Right lobe of liver (tissue), 6 donors: ENCODE measurements at regions not wholly inside any gene's neighbourhood (a gene's known extent, or its start where the extent isn't known, plus 50 kb on each side); places are given as distances from the start of the nearest gene placed in this dataset.

Experiments
- ATAC-seq, 4 donors: fragments of 200-7000 bp; cut with Tn5 transposase; one replicate each; pipeline ENCODE4 v1.9.1; 2020; ENCODE audit warnings: mild to moderate bottlenecking in 4 of 4, moderate library complexity in 4 of 4
- DNase-seq, 3 donors: peaks; one replicate each; pipeline ENCODE4 v3.0.0-alpha.2; 2020
- H3K27ac ChIP-seq, 3 donors: fragments of 200-600 bp; one replicate each; pipeline ENCODE4 v1.8.0; 2022
- H3K27me3 ChIP-seq, 2 donors: fragments of 200-600 bp; one replicate each; pipeline ENCODE4 v1.8.0; 2022
- H3K36me3 ChIP-seq, 4 donors: fragments of 200-600 bp; sonication (generic) in 1 of 4; one replicate each; pipeline versions ENCODE4 v1.5.1 to v1.8.0; 2017 to 2022; ENCODE audit warnings: control low read depth in 1 of 4
- H3K4me1 ChIP-seq, 4 donors: fragments of 200-600 bp; sonication (generic) in 1 of 4; one replicate each; pipeline versions ENCODE4 v1.5.1 to v1.8.0; 2017 to 2022; ENCODE audit warnings: control low read depth in 1 of 4
- H3K4me3 ChIP-seq, 3 donors: fragments of 200-600 bp; one replicate each; pipeline ENCODE4 v1.8.0; 2022
- H3K9me3 ChIP-seq, 4 donors: fragments of 200-600 bp; sonication (generic) in 1 of 4; one replicate each; pipeline versions ENCODE4 v1.5.1 to v1.8.0; 2017 to 2022; ENCODE audit warnings: control low read depth in 1 of 4
- CTCF ChIP-seq, 4 donors: fragments of 200-600 bp in 3 of 4; fragments of 450-650 bp in 1 of 4; IDR thresholded peaks; one replicate each; pipeline versions ENCODE4 v1.5.1 to v1.8.0; 2016 to 2022; ENCODE audit warnings: antibody characterized with exemption in 4 of 4, mild to moderate bottlenecking in 2 of 4
- POLR2A ChIP-seq: fragments of 450-650 bp; IDR thresholded peaks from one replicate; pipeline ENCODE4 v1.6.1; 2017; ENCODE audit warnings: antibody characterized with exemption, mild to moderate bottlenecking
- WGBS: methylation state at CpG from one replicate; pipeline ENCODE4 v1.1.6; 2018; ENCODE audit warnings: low coverage, low lambda C conversion rate; ENCODE audit not compliant: insufficient coverage; ENCODE audit errors: missing lambda C conversion rate; 5-methylcytosine and 5-hydroxymethylcytosine counted together
- intact Hi-C, 2 donors: fragments of 100-400 bp; cut with DNase I; formaldehyde crosslinking; loops; one replicate each; pipeline versions ENCODE4 v1.11.2 to v1.14.1; 2022
- donor health status: DM: no; HTN: yes; CAD: no.
- donor health status: DM: no; HTN: no; CAD: no.
- donor health status: DM: no; HTN: no; CAD: no.
- donor health status: DM: no; HTN: yes; CAD: no.
- donor health status: DM: no; HTN: yes; CAD: no.

GRCh38 chr7:85737426-85737825, 550.6 kb upstream of the SEMA3D start:
- Histone ChIP-seq H3K4me3 (no peak overlapping the region), H3K4me1 (no peaks in the 10 kb centered on the region), H3K27me3 (no peaks in the 10 kb centered on the region), H3K27ac (no peak overlapping the region), H3K9me3 (no peaks in the 10 kb centered on the region), H3K36me3 (no peaks in the 10 kb centered on the region)
- WGBS = 75% methylated on average over 3 of the region's 3 CpGs
- intact Hi-C loops = no loop called here
- no peak for DNase-seq
- TF ChIP-seq POLR2A = no peak
- ATAC-seq = no peak

GRCh38 chr7:85736085-85736484, 549.2 kb upstream of the SEMA3D start:
- Histone ChIP-seq H3K4me1 (no peaks in the 10 kb centered on the region), H3K9me3 (no peaks in the 10 kb centered on the region), H3K36me3 (no peaks in the 10 kb centered on the region), H3K27me3 (no peaks in the 10 kb centered on the region), H3K4me3 (no peak overlapping the region), H3K27ac (no peak overlapping the region)
- ATAC-seq = no peak
- WGBS = 64% methylated on average over 9 of the region's 9 CpGs
- intact Hi-C loops = no loop called here
- DNase-seq = no peak
- TF ChIP-seq CTCF (IDR thresholded peaks at IDR 0.05) = no peak
- TF ChIP-seq POLR2A = no peak

- Histone ChIP-seq H3K9me3 (no peaks in the 10 kb centered on the region), H3K27me3 (no peaks in the 10 kb centered on the region), H3K27ac (no peak overlapping the region), H3K36me3 (no peaks in the 10 kb centered on the region), H3K4me1 (no peaks in the 10 kb centered on the region), H3K4me3 (no peak overlapping the region)
- intact Hi-C loops = no loop called here
- ATAC-seq (no peak), DNase-seq (no peak)
- WGBS = 17% methylated on average over 1 of the region's 1 CpG
- TF ChIP-seq POLR2A = no peak
Measured at GRCh38 chr7:85734823-85735222, 548.0 kb upstream of the SEMA3D start.

- H3K27me3 ChIP-seq = no peaks in the 10 kb centered on the region
- no peak for TF ChIP-seq CTCF (IDR thresholded peaks at IDR 0.05)
- no peak for TF ChIP-seq POLR2A
- no peak for DNase-seq
- H3K4me3 ChIP-seq = no peak overlapping the region
- no peak overlapping the region for H3K27ac ChIP-seq
- WGBS = 20% methylated on average over 2 of the region's 2 CpGs
- no peaks in the 10 kb centered on the region for H3K36me3 ChIP-seq
- intact Hi-C loops = no loop called here
- no peaks in the 10 kb centered on the region for H3K9me3 ChIP-seq
- no peak for ATAC-seq
- H3K4me1 ChIP-seq = no peaks in the 10 kb centered on the region
Measured at GRCh38 chr7:85733169-85733915, 546.5 kb upstream of the SEMA3D start.

GRCh38 chr7:85730012-85730411, 543.2 kb upstream of the SEMA3D start:
- intact Hi-C loops = no loop called here
- 29% methylated on average over 2 of the region's 2 CpGs for WGBS
- Histone ChIP-seq H3K4me1 (no peaks in the 10 kb centered on the region), H3K4me3 (no peak overlapping the region), H3K27ac (no peak overlapping the region), H3K27me3 (no peaks in the 10 kb centered on the region), H3K36me3 (no peaks in the 10 kb centered on the region), H3K9me3 (no peaks in the 10 kb centered on the region)
- ATAC-seq = no peak
- TF ChIP-seq CTCF (IDR thresholded peaks at IDR 0.05) = no peak
- DNase-seq = no peak
